Inflammatory macrophage (primary cell): ENCODE measurements at regions not wholly inside any gene's neighbourhood (a gene's known extent, or its start where the extent isn't known, plus 50 kb on each side); places are given as distances from the start of the nearest gene placed in this dataset.
A peak's percentile ranks its signal among the peaks of the same experiment; 100 is the strongest.

Experiments used
- DNase-seq, 2 donors: peaks; one replicate each; pipeline ENCODE4 v3.0.0-alpha.2; 2020 to 2022

- no peak for DNase-seq
These were observed 285.0 kb upstream of the RGS6 start for GRCh38 chr14:71647086-71647784.

- DNase-seq, result no peak
These were observed 283.5 kb upstream of the RGS6 start for GRCh38 chr14:71648725-71649124.

- no peak for DNase-seq
These were observed 282.0 kb upstream of the RGS6 start for GRCh38 chr14:71650187-71650755.

GRCh38 chr14:71651228-71651627 lies 281.0 kb upstream of the RGS6 start:
- no peak for DNase-seq

- DNase-seq, result no peak
These were observed 279.9 kb upstream of the RGS6 start for GRCh38 chr14:71652368-71652767.

GRCh38 chr14:71654810-71655209 lies 277.4 kb upstream of the RGS6 start:
- DNase-seq, result no peak

GRCh38 chr14:71658261-71658860 lies 273.9 kb upstream of the RGS6 start:
- peak; percentile 23 to 47 for DNase-seq

GRCh38 chr14:71659159-71659558 lies 273.1 kb upstream of the RGS6 start:
- no peak for DNase-seq

- DNase-seq, result no peak
These were observed 270.8 kb upstream of the RGS6 start for GRCh38 chr14:71661441-71661840.

GRCh38 chr14:71662291-71662790 lies 269.9 kb upstream of the RGS6 start:
- no peak for DNase-seq

GRCh38 chr14:71665157-71665556 lies 267.1 kb upstream of the RGS6 start:
- DNase-seq, result no peak

GRCh38 chr14:71665781-71666180 lies 266.4 kb upstream of the RGS6 start:
- DNase-seq, result no peak

- no peak for DNase-seq
These were observed 265.6 kb upstream of the RGS6 start for GRCh38 chr14:71666571-71667145.

GRCh38 chr14:71668186-71668912 lies 263.9 kb upstream of the RGS6 start:
- DNase-seq, result no peak

GRCh38 chr14:71672596-71672995 lies 259.6 kb upstream of the RGS6 start:
- DNase-seq, result no peak

GRCh38 chr14:71675126-71675899 lies 256.9 kb upstream of the RGS6 start:
- DNase-seq, result no peak

- no peak for DNase-seq
These were observed 256.3 kb upstream of the RGS6 start for GRCh38 chr14:71675900-71676287.

- DNase-seq, result no peak
These were observed 251.4 kb upstream of the RGS6 start for GRCh38 chr14:71680736-71681387.

- no peak for DNase-seq
These were observed 249.9 kb upstream of the RGS6 start for GRCh38 chr14:71682337-71682736.

- DNase-seq, result no peak
These were observed 247.9 kb upstream of the RGS6 start for GRCh38 chr14:71684323-71684722.

- no peak for DNase-seq
These were observed 245.6 kb upstream of the RGS6 start for GRCh38 chr14:71686677-71687076.
